Endodermal cell (in vitro differentiated cells): ENCODE measurements at regions not wholly inside any gene's neighbourhood (a gene's known extent, or its start where the extent isn't known, plus 50 kb on each side); places are given as distances from the start of the nearest gene placed in this dataset.

Source experiments
- DNase-seq: peaks from one replicate; pipeline ENCODE4 v3.0.0-alpha.2; 2017
- H3K27ac ChIP-seq: 2 replicates; pipeline ENCODE4 v1.5.1; 2013; ENCODE audit warnings: mild to moderate bottlenecking, low read depth, low read length, moderate library complexity
- H3K27me3 ChIP-seq: 2 replicates; pipeline ENCODE4 v1.6.1; 2013; ENCODE audit warnings: mild to moderate bottlenecking, low read length, moderate library complexity; ENCODE audit not compliant: insufficient read depth, control insufficient read depth, poor library complexity, severe bottlenecking
- H3K36me3 ChIP-seq: 2 replicates; pipeline ENCODE4 v1.7.0; 2013; ENCODE audit warnings: mild to moderate bottlenecking, low read length, moderate library complexity; ENCODE audit not compliant: control insufficient read depth, insufficient read depth
- H3K4me1 ChIP-seq: one replicate; pipeline ENCODE4 v1.7.0; 2013; ENCODE audit warnings: low read length; ENCODE audit not compliant: control insufficient read depth, insufficient read depth
- H3K4me3 ChIP-seq: 2 replicates; pipeline ENCODE4 v1.5.1; 2013; ENCODE audit warnings: mild to moderate bottlenecking, low read length, moderate library complexity
- H3K9ac ChIP-seq: 2 replicates; pipeline ENCODE4 v1.6.1; 2013; ENCODE audit warnings: mild to moderate bottlenecking, low read length, moderate library complexity; ENCODE audit not compliant: poor library complexity, severe bottlenecking; ENCODE audit errors: extremely low read depth
- H3K9me3 ChIP-seq: 2 replicates; pipeline ENCODE4 v1.6.1; 2013; ENCODE audit warnings: mild to moderate bottlenecking, low read length, moderate library complexity; ENCODE audit not compliant: control insufficient read depth
- H3K27ac Mint-ChIP-seq: 2 replicates; pipeline ENCODE4 v1.8.0; 2020; ENCODE audit warnings: mixed read lengths
- H3K27me3 Mint-ChIP-seq: 2 replicates; pipeline ENCODE4 v1.8.0; 2021; ENCODE audit warnings: mild to moderate bottlenecking, mixed read lengths; ENCODE audit not compliant: insufficient read depth
- H3K36me3 Mint-ChIP-seq: 2 replicates; pipeline ENCODE4 v1.8.0; 2020; ENCODE audit warnings: low read depth, mixed read lengths
- H3K4me1 Mint-ChIP-seq: 2 replicates; pipeline ENCODE4 v1.8.0; 2020; ENCODE audit warnings: mixed read lengths
- H3K4me3 Mint-ChIP-seq: 2 replicates; pipeline ENCODE4 v1.8.0; 2020; ENCODE audit warnings: mild to moderate bottlenecking, moderate library complexity, mixed read lengths
- H3K9me3 Mint-ChIP-seq: 2 replicates; pipeline ENCODE4 v1.8.0; 2020; ENCODE audit warnings: mild to moderate bottlenecking, mixed read lengths
- WGBS, 2 experiments: methylation state at CpG; one replicate each; pipeline versions ENCODE4 v1.1.5 to v1.1.7; 2013; ENCODE audit warnings: missing lambda C conversion rate in 2 of 2, mixed read lengths in 1 of 2; ENCODE audit not compliant: insufficient coverage in 1 of 2, insufficient read length in 1 of 2; 5-methylcytosine and 5-hydroxymethylcytosine counted together
- TF ChIP-seq, protein P1 (sequence below): fragments of 200-600 bp; sonication (generic); conservative IDR thresholded peaks from 2 replicates; pipeline ENCODE4 v1.5.0; 2021; ENCODE audit warnings: antibody characterized with exemption, mild to moderate bottlenecking

DNA sequence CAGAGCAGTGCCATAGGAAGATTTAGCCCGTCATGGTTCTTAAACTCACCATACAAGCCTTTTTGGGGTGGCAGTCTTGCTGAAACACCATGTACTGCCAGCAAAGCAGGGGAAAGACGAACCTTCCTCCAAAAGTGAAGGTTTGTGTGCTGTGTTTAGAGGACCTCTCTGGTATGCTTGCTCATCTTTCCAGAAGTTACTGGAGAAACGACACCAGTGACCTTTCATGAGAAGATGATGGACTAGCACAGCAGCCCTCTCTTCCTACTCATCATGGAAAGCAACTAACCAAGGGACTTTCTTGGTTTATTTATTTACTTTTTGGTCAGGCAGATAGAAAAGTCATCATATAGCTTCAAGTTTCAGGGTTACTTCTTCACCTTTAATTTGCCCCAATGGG lies 247.4 kb downstream of the PTEN start:
- H3K4me1 Mint-ChIP-seq, result peaks cover 4% of the 10 kb centered on the region
- H3K36me3 Mint-ChIP-seq, result no peaks in the 10 kb centered on the region
- no peak overlapping the region for H3K4me3 Mint-ChIP-seq
- Histone ChIP-seq H3K4me1 (no peaks in the 10 kb centered on the region), H3K4me3 (no peak overlapping the region), H3K9me3 (no peaks in the 10 kb centered on the region), H3K9ac (no peak overlapping the region), H3K27me3 (no peaks in the 10 kb centered on the region), H3K27ac (no peak overlapping the region), H3K36me3 (no peaks in the 10 kb centered on the region)
- H3K9me3 Mint-ChIP-seq, result no peaks in the 10 kb centered on the region
- TF ChIP-seq, protein P1, sequence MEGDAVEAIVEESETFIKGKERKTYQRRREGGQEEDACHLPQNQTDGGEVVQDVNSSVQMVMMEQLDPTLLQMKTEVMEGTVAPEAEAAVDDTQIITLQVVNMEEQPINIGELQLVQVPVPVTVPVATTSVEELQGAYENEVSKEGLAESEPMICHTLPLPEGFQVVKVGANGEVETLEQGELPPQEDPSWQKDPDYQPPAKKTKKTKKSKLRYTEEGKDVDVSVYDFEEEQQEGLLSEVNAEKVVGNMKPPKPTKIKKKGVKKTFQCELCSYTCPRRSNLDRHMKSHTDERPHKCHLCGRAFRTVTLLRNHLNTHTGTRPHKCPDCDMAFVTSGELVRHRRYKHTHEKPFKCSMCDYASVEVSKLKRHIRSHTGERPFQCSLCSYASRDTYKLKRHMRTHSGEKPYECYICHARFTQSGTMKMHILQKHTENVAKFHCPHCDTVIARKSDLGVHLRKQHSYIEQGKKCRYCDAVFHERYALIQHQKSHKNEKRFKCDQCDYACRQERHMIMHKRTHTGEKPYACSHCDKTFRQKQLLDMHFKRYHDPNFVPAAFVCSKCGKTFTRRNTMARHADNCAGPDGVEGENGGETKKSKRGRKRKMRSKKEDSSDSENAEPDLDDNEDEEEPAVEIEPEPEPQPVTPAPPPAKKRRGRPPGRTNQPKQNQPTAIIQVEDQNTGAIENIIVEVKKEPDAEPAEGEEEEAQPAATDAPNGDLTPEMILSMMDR, result no peak
- no peak overlapping the region for H3K27ac Mint-ChIP-seq
- DNase-seq, result no peak
- 83 to 100% methylated on average over 3 of the region's 3 CpGs for WGBS, 2 experiments
- H3K27me3 Mint-ChIP-seq, result peaks cover 1% of the 10 kb centered on the region

DNA sequence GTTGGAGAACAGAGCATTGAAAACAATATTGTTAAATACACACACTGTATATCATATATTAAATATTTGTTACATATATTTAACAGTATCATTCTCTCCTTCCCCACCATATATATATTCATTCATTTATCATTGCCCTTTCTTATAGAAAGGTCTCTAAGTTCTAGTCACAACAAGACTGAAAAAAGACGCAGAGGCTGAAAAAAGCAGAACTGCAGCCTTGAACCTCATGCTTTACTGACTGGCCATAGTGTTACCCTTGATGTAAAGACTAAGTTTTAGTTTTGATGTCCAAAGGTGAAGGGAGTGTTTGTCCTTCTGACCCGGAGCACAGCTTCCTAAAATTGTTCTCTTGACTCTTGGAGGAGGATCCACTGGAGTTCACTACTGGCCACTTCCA lies 247.9 kb downstream of the PTEN start:
- DNase-seq, result no peak
- no peak overlapping the region for H3K4me3 ChIP-seq
- H3K4me1 ChIP-seq, result no peaks in the 10 kb centered on the region
- Mint-ChIP-seq H3K9me3 (no peaks in the 10 kb centered on the region), H3K27ac (no peak overlapping the region), H3K36me3 (no peaks in the 10 kb centered on the region), H3K4me1 (peaks cover 4% of the 10 kb centered on the region), H3K27me3 (peaks cover 1% of the 10 kb centered on the region), H3K4me3 (no peak overlapping the region)
- peaks cover 4% of the 10 kb centered on the region for H3K27me3 ChIP-seq
- H3K9me3 ChIP-seq, result no peaks in the 10 kb centered on the region
- TF ChIP-seq, protein P1, result no peak
- no peak overlapping the region for H3K9ac ChIP-seq
- WGBS, 2 experiments, result 88 to 100% methylated on average over 2 of the region's 2 CpGs
- no peaks in the 10 kb centered on the region for H3K36me3 ChIP-seq
- H3K27ac ChIP-seq, result no peak overlapping the region

DNA sequence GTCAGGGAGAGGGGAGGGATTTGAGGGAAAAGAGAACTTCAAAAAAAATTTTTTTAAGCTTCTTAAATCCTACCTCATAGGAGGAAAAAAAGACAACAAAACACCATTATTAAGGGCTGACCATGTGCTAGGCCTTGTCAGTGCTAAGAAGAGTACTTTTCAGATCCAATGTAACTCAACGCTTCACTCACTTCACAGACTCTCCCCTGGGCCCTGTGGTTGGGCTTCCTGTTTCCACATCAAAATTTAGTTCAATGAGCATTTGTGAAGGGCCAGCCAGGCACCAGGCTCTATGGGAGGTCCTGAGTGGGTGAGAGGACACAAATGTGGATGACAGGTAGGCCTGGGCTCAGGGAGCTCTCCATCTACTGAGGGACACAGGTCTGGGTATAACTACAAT lies 249.8 kb downstream of the PTEN start:
- Mint-ChIP-seq H3K27me3 (peaks cover 1% of the 10 kb centered on the region), H3K4me3 (no peak overlapping the region), H3K4me1 (peaks cover 2% of the 10 kb centered on the region), H3K9me3 (no peaks in the 10 kb centered on the region), H3K27ac (no peak overlapping the region), H3K36me3 (no peaks in the 10 kb centered on the region)
- Histone ChIP-seq H3K4me1 (no peaks in the 10 kb centered on the region), H3K9ac (no peak overlapping the region), H3K4me3 (no peak overlapping the region), H3K9me3 (no peaks in the 10 kb centered on the region), H3K36me3 (no peaks in the 10 kb centered on the region), H3K27ac (no peak overlapping the region), H3K27me3 (peaks cover 6% of the 10 kb centered on the region)
- TF ChIP-seq, protein P1, result no peak
- 100% methylated on average over 1 of the region's 1 CpG; no CpG with 5 or more reads in 1 of the 2 experiments for WGBS, 2 experiments
- DNase-seq, result no peak
